HG03103 (cell line): ENCODE measurements at regions not wholly inside any gene's neighbourhood (a gene's known extent, or its start where the extent isn't known, plus 50 kb on each side); places are given as distances from the start of the nearest gene placed in this dataset.

Experiments used
- ATAC-seq: cut with Tn5 transposase; IDR thresholded peaks from one replicate; pipeline ENCODE4 v1.9.1; 2021; ENCODE audit warnings: low read depth; ENCODE audit not compliant: unreplicated experiment

GRCh38 chr6:40313582-40313981 is 273.6 kb downstream of the LRFN2 start:
- no peak for ATAC-seq

- no peak for ATAC-seq
Observed at GRCh38 chr6:40312213-40313015, 274.8 kb downstream of the LRFN2 start.

GRCh38 chr6:40308533-40309306 is 278.4 kb downstream of the LRFN2 start:
- ATAC-seq = no peak

GRCh38 chr6:40307712-40308111 is 279.5 kb downstream of the LRFN2 start:
- no peak for ATAC-seq

- no peak for ATAC-seq
Observed at GRCh38 chr6:40302856-40303454, 284.2 kb downstream of the LRFN2 start.

- no peak for ATAC-seq
Observed at GRCh38 chr6:40299681-40300080, 287.5 kb downstream of the LRFN2 start.

GRCh38 chr6:40298207-40298606 is 289.0 kb downstream of the LRFN2 start:
- ATAC-seq = no peak

GRCh38 chr6:40295251-40295950 is 291.8 kb downstream of the LRFN2 start:
- ATAC-seq = no peak

GRCh38 chr6:40293460-40294185 is 293.5 kb downstream of the LRFN2 start:
- ATAC-seq = no peak

GRCh38 chr6:40293060-40293459 is 294.1 kb downstream of the LRFN2 start:
- ATAC-seq = no peak

- ATAC-seq = no peak
Observed at GRCh38 chr6:40290816-40291215, 296.3 kb downstream of the LRFN2 start.

GRCh38 chr6:40288919-40289318 is 298.2 kb downstream of the LRFN2 start:
- no peak for ATAC-seq

GRCh38 chr6:40287296-40287850 is 299.8 kb downstream of the LRFN2 start:
- no peak for ATAC-seq

- no peak for ATAC-seq
Observed at GRCh38 chr6:40286721-40287120, 300.4 kb downstream of the LRFN2 start.

- no peak for ATAC-seq
Observed at GRCh38 chr6:40285996-40286395, 301.2 kb downstream of the LRFN2 start.

GRCh38 chr6:40285535-40285934 is 301.6 kb downstream of the LRFN2 start:
- no peak for ATAC-seq

- no peak for ATAC-seq
Observed at GRCh38 chr6:40282986-40283385, 304.2 kb downstream of the LRFN2 start.

GRCh38 chr6:40281402-40281801 is 305.8 kb downstream of the LRFN2 start:
- no peak for ATAC-seq

- no peak for ATAC-seq
Observed at GRCh38 chr6:40280231-40280630, 306.9 kb downstream of the LRFN2 start.

GRCh38 chr6:40276141-40276540 is 311.0 kb downstream of the LRFN2 start:
- ATAC-seq = no peak
